Peyer's patch (tissue), 4 donors: ENCODE measurements at regions not wholly inside any gene's neighbourhood (a gene's known extent, or its start where the extent isn't known, plus 50 kb on each side); places are given as distances from the start of the nearest gene placed in this dataset.

Experiments
- DNase-seq, 3 donors: peaks; one replicate each; pipeline ENCODE4 v3.0.0-alpha.2; 2017 to 2019
- H3K27ac ChIP-seq, 4 donors: fragments of 200-600 bp; sonication (generic); one replicate each; pipeline ENCODE4 v1.5.1; 2016 to 2019
- H3K27me3 ChIP-seq, 2 donors: fragments of 200-600 bp; sonication (generic); one replicate each; pipeline ENCODE4 v1.5.1; 2019
- H3K36me3 ChIP-seq, 3 donors: fragments of 200-600 bp; sonication (generic); one replicate each; pipeline ENCODE4 v1.5.1; 2016 to 2019
- H3K4me1 ChIP-seq, 4 donors: fragments of 200-600 bp; sonication (generic); one replicate each; pipeline ENCODE4 v1.5.1; 2016 to 2019
- H3K4me3 ChIP-seq, 4 donors: fragments of 200-600 bp; sonication (generic); 1 replicate in 3 of 4; 2 replicates in 1 of 4; pipeline ENCODE4 v1.5.1; 2016 to 2019; ENCODE audit warnings: mild to moderate bottlenecking in 1 of 4
- H3K9me3 ChIP-seq, 4 donors: fragments of 200-600 bp; sonication (generic); one replicate each; pipeline ENCODE4 v1.5.1; 2016 to 2019; ENCODE audit warnings: mild to moderate bottlenecking in 1 of 4
- CTCF ChIP-seq, 6 experiments: fragments of 450-650 bp in 4 of 6; fragments of 200-600 bp in 2 of 6; sonication (generic) in 1 of 6; IDR thresholded peaks; one replicate each; pipeline ENCODE4 v1.5.1; 2017 to 2019; ENCODE audit warnings: antibody characterized with exemption in 6 of 6, mild to moderate bottlenecking in 3 of 6, moderate library complexity in 1 of 6
- POLR2A ChIP-seq, 2 donors: fragments of 450-650 bp; IDR thresholded peaks; one replicate each; pipeline ENCODE4 v1.5.1; 2017; ENCODE audit warnings: antibody characterized with exemption in 2 of 2, mild to moderate bottlenecking in 2 of 2, moderate library complexity in 2 of 2

DNA sequence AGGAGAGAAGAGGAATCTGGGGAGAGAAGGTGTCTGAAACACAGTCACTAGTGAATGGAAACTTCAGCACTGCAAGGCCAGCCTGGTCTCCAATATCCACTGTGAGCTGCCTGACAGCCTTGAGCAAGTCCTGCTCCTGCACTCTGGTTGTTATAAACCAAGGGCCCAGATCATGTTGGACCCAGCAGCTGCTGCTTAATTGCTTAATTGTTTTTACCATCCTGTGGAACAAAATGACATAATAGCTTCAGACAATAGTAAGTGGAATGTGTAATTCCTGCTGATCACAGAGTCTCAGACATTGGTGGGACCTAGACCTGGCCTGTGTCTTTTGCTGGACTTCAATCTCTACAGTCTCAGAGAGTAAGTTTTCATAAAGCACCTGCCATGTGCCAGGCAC lies 833.7 kb downstream of the TFAP2A start:
- H3K4me3 ChIP-seq, result no peak overlapping the region
- H3K9me3 ChIP-seq, result no peaks in the 10 kb centered on the region
- H3K36me3 ChIP-seq, result no peaks in the 10 kb centered on the region
- DNase-seq, result no peak
- H3K4me1 ChIP-seq, result no peaks in the 10 kb centered on the region
- no peak for TF ChIP-seq POLR2A (IDR thresholded peaks at IDR 0.05)
- TF ChIP-seq CTCF (IDR thresholded peaks at IDR 0.05), result no peak
- no peaks in the 10 kb centered on the region for H3K27me3 ChIP-seq
- H3K27ac ChIP-seq, result no peak overlapping the region

GRCh38 chr6:9576521-9576920 lies 838.4 kb downstream of the TFAP2A start:
- no peaks in the 10 kb centered on the region for H3K36me3 ChIP-seq
- H3K27me3 ChIP-seq, result no peaks in the 10 kb centered on the region
- no peak overlapping the region for H3K4me3 ChIP-seq
- TF ChIP-seq CTCF (IDR thresholded peaks at IDR 0.05) (no peak), POLR2A (IDR thresholded peaks at IDR 0.05) (no peak)
- H3K4me1 ChIP-seq, result no peaks in the 10 kb centered on the region
- H3K9me3 ChIP-seq, result no peaks in the 10 kb centered on the region
- no peak overlapping the region for H3K27ac ChIP-seq
- DNase-seq, result no peak

DNA sequence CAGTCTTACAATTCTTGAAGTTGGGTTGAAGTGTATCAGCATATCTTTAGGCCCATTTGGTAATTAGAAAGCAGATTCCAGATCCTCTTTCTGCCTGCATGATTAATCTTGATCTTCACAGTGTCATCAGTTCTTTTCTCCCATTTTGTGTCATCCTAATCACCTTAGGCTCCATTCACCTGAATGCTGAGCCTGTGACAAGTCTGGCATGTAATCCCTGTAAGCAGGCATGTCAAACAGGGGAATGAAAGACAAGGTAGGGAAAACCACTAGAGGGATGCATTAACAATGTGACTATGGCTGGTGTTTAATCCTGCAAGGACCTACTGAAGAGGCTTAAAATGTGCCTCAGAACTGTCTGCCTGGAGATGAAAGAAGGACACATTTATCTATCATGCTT lies 848.8 kb downstream of the TFAP2A start:
- Histone ChIP-seq H3K4me3 (no peak overlapping the region), H3K27ac (no peak overlapping the region), H3K4me1 (no peaks in the 10 kb centered on the region), H3K36me3 (no peaks in the 10 kb centered on the region), H3K9me3 (no peaks in the 10 kb centered on the region), H3K27me3 (no peaks in the 10 kb centered on the region)
- TF ChIP-seq CTCF (IDR thresholded peaks at IDR 0.05), result no peak
- no peak for DNase-seq

DNA sequence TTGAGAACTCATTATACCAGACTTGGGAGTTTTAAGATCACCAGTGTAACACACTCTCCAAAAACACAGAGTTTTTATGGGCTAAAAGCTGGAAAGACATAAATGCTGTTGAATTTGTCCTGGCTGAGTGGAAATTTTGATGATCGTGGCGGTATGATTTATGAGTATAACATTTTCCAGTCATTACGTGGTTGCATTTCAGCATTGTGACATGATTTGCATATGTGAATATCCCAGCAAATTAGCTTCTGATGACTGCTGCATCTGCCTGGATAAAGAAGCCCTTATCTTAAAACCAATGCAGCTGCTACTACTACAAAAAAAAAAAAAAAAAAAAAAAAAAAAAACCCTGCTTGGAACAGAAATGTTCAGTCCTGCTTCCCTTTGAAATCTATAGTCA lies 850.9 kb downstream of the TFAP2A start:
- TF ChIP-seq POLR2A (IDR thresholded peaks at IDR 0.05), result no peak
- no peak for TF ChIP-seq CTCF (IDR thresholded peaks at IDR 0.05)
- no peak for DNase-seq
- no peaks in the 10 kb centered on the region for H3K9me3 ChIP-seq
- H3K36me3 ChIP-seq, result no peaks in the 10 kb centered on the region
- no peaks in the 10 kb centered on the region for H3K4me1 ChIP-seq
- H3K27ac ChIP-seq, result no peak overlapping the region
- no peaks in the 10 kb centered on the region for H3K27me3 ChIP-seq
- H3K4me3 ChIP-seq, result no peak overlapping the region

- H3K27me3 ChIP-seq, result no peaks in the 10 kb centered on the region
- TF ChIP-seq CTCF (IDR thresholded peaks at IDR 0.05) (no peak), POLR2A (IDR thresholded peaks at IDR 0.05) (no peak)
- H3K4me3 ChIP-seq, result no peak overlapping the region
- H3K27ac ChIP-seq, result no peak overlapping the region
- H3K36me3 ChIP-seq, result no peaks in the 10 kb centered on the region
- no peak for DNase-seq
- H3K4me1 ChIP-seq, result no peaks in the 10 kb centered on the region
- no peaks in the 10 kb centered on the region for H3K9me3 ChIP-seq
Measured at GRCh38 chr6:9563568-9563967, 851.3 kb downstream of the TFAP2A start.

DNA sequence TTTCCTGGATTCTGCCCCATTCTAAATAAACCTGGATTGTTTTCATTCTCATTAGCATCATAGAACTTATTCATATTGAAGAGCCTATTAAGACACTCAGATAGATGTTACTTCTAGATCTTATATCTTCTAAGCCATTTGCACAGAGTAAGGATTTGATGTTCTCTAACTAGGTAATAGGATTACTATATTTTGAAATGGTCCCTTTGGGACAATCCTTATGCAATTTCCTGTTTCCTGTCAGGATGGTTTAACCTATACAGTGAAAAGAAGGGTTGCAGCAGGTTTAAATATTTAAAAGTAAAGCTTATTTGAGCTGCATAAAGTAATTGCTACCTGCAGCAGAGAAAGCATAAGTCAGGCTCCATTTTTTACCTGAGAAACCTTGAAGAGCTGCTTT lies 860.1 kb downstream of the TFAP2A start:
- H3K27me3 ChIP-seq, result no peaks in the 10 kb centered on the region
- no peak for DNase-seq
- no peaks in the 10 kb centered on the region for H3K36me3 ChIP-seq
- H3K4me3 ChIP-seq, result no peak overlapping the region
- peaks cover 0 to 3% (median 0%) of the 10 kb centered on the region in 4 donors for H3K9me3 ChIP-seq
- no peak overlapping the region for H3K27ac ChIP-seq
- TF ChIP-seq POLR2A (IDR thresholded peaks at IDR 0.05), result no peak
- no peak for TF ChIP-seq CTCF (IDR thresholded peaks at IDR 0.05)
- no peaks in the 10 kb centered on the region for H3K4me1 ChIP-seq
